ENCODE measurements at regions not wholly inside any gene's neighbourhood (a gene's known extent, or its start where the extent isn't known, plus 50 kb on each side); places are given as distances from the start of the nearest gene placed in this dataset.
"Not testable (repeated sequence)": the region's sequence is repeated elsewhere in the genome, so short reads cannot be mapped to it uniquely, and the experiment has no call there.

GRCh38 chr12:91778091-91778832 is 367.4 kb downstream of the BTG1 start:
- no peak for DNase-seq

- no peak for DNase-seq
Observed at GRCh38 chr12:91777268-91777992, 368.2 kb downstream of the BTG1 start.

GRCh38 chr12:91774434-91774921 is 371.2 kb downstream of the BTG1 start:
- no peak for DNase-seq

GRCh38 chr12:91773749-91774429 is 371.8 kb downstream of the BTG1 start:
- no peak for DNase-seq

GRCh38 chr12:91772411-91772810 is 373.2 kb downstream of the BTG1 start:
- no peak for DNase-seq

DNA sequence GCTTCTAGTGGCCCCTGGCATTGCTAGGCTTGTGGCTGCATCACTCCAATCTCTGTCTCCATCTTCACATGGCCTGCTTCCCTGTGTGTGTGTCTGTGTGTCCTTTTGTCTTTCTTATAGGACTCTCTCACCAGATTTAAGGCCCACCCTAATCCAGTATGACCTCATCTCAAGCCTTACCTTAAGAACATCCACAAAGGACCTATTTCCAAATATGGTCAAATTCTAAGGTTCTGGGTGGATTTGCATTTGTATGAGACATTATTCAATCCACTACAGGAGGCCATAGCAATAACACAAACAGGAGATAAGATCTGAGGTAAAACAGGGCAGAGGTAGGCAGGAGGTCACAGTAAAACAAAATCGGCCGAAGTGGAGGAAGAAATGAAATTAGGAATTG is 375.9 kb downstream of the BTG1 start:
- no peak for DNase-seq

DNA sequence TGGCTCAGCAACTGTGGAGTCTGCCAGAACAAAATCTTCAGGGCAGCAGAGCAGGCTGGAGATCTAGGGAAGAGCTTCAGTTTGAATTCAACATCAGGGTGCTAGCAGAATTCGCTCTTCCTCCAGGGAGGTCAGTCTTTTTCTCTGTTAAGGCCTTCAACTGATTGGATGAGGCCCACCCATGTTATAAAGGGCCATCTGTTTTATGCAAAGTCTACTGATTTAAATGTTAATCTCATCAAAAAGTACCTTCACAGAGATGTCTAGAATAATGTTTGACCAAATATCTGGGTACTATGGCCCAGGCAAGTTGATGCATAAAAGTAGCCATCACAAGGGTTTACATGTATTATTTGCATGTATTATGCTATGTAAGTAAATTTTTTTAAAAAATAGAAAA is 378.4 kb downstream of the BTG1 start:
- no peak for DNase-seq

DNA sequence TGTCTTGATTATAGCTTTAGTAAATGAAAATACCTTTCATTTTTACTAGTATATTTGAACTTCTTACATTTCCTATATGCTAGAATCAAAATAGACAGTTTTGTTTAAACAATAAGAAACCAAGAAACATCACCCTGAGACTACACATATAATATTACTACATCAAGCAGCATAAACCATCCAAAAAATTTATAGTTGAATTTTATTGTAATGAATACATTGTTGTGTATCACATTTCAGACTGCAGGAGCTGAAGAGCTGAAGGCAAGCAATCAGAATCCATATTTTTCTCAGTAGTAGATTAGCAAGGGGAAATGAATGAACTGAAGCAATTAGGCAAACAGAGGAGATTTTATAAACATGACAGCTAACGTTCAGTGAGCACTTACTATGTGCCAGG is 379.2 kb downstream of the BTG1 start:
- DNase-seq = no peak

- no peak for DNase-seq
Observed at GRCh38 chr12:91763654-91764370, 381.8 kb downstream of the BTG1 start.

GRCh38 chr12:91753649-91754048 is 392.0 kb downstream of the BTG1 start:
- DNase-seq = no peak

DNA sequence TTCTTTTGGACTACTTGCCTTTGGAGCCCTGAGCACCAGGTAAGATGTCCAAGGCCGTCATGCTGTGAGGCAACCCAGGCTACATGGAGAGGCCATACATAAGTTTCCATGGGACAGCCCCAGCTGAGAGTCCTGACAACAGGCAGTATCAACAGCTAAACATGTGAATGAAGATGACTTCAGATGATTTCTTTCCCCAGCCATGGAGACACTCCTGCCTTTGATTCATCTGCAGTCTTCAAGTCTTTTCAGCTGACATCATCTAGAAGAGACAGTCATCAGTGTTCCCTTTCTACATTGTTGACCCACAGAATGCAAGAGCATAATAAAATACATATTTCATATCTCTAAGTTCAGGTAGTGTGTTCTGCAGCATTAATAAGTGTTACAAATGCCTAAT is 398.7 kb downstream of the BTG1 start:
- no peak for DNase-seq

DNA sequence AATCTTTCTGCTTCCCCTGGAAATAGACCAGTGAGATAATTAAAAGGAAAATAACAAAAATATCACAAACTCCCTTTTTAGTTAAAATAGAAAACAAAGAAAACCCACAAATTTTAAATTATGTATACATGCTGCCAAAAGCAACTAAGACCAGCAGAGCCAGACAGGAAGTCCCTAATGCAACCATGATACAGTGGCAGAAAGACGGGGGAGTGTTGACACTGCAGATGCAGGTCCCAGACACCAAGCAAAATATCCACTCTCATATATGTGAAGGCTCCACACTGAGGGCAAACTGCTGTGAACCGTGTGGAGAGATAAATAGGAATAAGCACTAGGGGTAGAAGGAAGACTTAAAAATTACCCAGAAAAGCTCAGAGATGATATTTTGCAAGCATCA is 401.0 kb downstream of the BTG1 start:
- DNase-seq = no peak

DNA sequence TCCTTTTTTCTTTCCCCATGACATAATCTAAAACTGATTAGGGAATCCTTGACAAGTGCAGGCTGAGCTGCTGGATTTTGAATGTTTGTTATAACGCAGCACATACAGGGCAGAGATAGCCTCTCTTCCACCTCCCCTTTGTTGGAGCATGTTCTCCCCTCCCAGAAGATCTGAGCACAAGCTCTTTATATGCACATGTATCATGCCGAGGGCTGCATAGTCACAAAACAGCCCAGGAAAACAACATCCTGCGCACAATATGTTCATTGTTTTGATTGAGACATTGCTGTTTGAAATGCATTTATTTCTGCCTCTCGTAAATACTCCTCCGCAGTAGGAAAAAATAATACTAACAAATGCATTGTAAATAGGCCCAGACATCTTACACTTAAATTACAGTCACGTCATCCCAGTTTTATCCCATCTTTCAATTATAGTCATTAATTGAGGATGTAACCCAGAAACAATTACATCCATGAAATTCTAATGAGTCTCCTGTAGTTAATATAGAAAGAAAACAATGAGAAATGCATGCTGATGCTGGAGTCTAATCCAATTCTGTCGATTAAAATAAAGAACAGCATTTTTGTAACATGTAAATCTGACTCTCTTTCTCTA is 401.8 kb downstream of the BTG1 start:
- DNase-seq = no peak

- DNase-seq = no peak
Observed at GRCh38 chr12:91743280-91743679, 402.4 kb downstream of the BTG1 start.

DNA sequence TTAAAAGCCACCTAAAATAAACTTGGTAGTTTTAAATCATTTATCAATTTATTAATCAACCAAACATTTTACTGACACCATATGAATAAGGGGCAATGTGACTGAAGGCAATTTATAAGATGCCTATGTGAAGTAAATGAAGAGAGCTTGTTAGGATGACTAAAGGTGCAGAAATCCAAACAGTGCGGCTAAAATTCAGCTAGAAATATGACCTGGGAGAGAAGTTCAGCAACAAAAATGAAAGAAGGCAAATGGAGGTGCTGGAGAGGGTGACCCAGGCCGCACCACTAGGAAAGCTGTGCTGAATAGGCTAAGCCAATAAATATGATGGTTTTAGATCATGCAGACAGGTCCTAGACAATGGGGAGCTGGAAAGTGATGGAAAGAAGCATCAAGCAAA is 403.7 kb downstream of the BTG1 start:
- DNase-seq = no peak

DNA sequence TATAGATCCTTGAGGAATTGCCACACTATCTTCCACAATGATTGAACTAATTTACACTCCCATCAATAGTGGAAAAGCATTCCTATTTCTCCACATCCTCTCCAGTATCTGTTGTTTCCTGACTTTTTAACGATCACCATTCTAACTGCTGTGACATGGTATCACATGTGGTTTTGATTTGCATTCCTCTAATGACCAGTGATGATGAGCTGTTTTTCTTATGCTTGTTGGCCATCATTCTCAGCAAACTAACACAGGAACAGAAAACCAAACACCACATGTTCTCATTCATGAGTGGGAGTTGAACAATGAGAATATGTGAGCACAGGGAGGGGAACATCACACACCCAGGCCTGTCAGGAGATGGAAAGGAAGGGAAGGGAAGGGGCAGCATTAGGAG is 411.8 kb downstream of the BTG1 start:
- DNase-seq = not testable (repeated sequence)

- no peak for DNase-seq
Observed at GRCh38 chr12:91732086-91732485, 413.6 kb downstream of the BTG1 start.

- no peak for DNase-seq
Observed at GRCh38 chr12:91729543-91729942, 416.1 kb downstream of the BTG1 start.

- no peak for DNase-seq
Observed at GRCh38 chr12:91723191-91723590, 422.5 kb downstream of the BTG1 start.

- DNase-seq = peak; percentile 11
Observed at GRCh38 chr12:91722072-91722471, 423.6 kb downstream of the BTG1 start.

DNA sequence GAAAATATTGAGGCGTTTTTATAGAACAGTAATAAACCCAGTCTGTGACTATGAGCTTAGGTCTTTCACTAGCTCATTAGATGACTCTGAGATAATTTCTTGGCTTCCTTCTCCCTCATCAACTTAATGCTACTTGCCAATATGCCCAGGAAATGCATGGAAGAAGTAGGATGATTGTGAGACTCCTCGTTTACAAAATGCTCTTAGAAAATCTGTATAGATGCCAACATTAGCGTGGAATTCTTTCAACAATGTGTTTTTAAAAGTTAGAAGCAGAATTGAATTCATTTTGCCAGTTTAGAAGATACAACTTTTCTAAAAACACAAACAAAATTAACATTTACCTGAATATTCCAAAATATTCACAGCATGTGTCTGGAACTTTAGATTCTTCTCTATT is 424.6 kb downstream of the BTG1 start:
- DNase-seq = no peak

GRCh38 chr12:91718326-91718725 is 427.3 kb downstream of the BTG1 start:
- DNase-seq = no peak

GRCh38 chr12:91717804-91718203 is 427.8 kb downstream of the BTG1 start:
- DNase-seq = no peak
